Erythroblast (primary cell): ENCODE measurements at regions not wholly inside any gene's neighbourhood (a gene's known extent, or its start where the extent isn't known, plus 50 kb on each side); places are given as distances from the start of the nearest gene placed in this dataset.

ENCODE experiments used
- DNase-seq, 2 experiments: peaks; one replicate each; lab custom pipeline; 2025; lab: John Stamatoyannopoulos, UW
- GATA1 ChIP-seq: IDR thresholded peaks from 2 replicates; pipeline ENCODE4 v1.6.1; 2011; ENCODE audit warnings: low read depth, mild to moderate bottlenecking, control low read depth, low read length, moderate library complexity
- POLR2A ChIP-seq: IDR thresholded peaks from 2 replicates; pipeline ENCODE4 v1.6.1; 2011; ENCODE audit warnings: mild to moderate bottlenecking, low read length

DNA sequence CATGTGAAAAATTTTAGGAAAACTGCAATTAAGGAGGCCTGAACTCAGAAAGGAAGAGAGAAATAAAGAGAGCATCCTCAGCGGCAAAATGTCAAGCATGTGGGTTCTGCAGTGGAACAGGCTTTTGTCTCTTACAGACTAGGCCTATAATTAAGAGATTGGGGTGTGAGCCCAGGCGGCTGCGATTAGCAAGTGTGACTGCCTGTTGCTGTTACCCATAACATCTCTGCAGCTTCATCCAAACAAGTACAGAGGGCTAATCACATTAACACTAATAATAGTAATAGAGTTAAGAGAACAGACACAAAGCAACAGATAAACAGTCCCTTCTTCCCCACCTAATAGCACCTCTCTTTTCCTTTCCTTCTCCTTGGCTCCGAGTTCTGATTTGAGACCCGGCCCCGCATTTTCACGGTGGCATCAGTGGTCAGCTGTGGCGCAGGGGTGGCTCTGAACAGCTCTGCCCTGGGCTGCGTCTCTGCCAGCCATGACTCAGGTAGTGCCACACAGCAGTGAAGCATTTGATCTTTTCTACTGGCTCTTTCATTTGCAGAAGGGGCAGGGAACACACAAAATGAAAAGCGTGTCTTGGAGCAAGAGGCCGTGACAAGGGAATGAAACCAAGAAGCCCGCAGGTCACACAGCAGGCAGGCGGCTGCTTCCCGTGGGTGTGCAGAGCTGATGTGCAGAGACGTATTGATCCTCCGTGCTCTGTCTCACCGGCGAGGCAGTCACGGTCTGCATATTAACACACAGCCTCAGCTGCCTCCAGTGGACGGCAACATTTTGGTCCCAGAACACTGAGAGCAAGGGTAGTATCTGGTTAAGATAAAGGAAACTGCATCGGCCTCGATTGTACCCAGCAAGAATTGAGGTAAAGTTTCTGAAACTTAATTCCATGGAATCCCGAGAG is 103.1 kb downstream of the KLF6 start:
- TF ChIP-seq GATA1 = no peak
- no peak for TF ChIP-seq POLR2A
- DNase-seq = no peak

DNA sequence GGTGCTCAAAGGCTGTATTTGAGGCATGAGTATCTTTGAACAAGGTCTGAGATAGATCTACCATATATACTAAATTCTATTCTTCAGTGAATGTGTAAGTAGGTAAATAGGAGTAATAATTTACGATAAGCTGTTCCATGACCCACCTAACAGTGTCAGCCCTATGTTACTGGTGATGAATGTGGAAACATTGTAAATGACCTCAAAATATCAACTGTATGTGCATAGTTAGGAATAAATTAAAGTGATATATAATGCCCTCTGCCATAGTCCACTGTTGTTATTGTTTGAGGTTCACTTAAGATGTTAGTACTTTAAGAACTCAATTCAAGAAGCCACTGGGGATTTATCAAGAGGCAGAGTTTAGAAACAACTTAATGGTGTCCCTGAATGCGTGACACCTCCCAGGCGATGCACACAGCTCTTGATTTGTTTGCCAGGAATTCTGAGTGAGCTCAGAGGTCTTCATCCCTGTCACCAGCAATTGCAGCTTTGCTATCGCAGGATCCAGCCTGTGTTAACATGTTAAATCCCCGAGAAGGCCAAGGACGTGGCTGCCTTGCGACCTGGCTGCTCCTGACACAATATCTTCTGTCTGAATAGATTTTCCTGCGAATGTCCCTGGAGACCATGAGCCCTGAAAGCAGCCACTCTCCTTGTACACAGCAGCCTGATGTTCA is 104.9 kb downstream of the KLF6 start:
- no peak for DNase-seq
- no peak for TF ChIP-seq GATA1
- no peak for TF ChIP-seq POLR2A

DNA sequence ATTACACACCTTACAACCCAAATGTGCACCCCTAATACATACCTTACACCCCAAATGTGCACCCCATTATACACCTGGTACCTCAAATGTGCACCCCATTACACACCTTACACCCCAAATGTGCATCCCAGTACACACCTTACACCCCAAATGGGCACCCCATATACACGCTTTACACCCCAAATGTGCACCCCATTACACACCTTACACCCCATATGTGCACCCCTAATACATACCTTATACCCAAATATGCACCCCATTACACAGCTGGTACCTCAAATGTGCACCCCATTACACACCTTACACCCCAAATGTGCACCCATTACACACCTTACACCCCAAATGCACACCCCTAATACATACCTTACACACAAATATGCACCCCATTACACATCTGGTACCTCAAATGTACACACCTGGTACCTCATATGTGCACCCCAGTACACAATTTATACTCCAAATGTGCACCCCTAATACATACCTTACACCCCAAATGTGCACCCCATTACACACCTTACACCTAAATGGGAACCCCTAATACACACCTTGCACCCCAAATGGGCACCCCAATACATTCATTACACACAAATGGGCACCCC is 106.3 kb downstream of the KLF6 start:
- DNase-seq = no peak
- TF ChIP-seq GATA1 = no peak
- no peak for TF ChIP-seq POLR2A

DNA sequence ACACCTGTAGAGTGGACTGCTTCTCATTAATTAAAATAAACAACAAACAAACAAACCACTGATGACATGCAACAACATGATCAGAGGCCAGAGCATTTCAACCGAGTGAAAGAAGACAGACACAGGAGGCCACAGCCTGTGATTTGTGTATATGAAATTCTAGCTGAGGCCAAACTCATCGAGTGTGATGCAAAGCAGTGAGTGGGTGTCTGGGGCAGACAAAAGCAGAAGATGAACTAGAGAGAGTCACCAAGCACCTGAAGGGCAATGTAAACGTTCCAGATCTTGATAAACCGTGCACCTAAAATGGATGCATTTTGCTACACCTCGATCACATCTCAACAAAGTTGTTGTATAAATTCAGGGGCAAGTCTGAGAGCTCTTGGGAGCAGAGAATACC is 108.4 kb downstream of the KLF6 start:
- no peak for TF ChIP-seq POLR2A
- no peak for TF ChIP-seq GATA1
- DNase-seq = no peak

DNA sequence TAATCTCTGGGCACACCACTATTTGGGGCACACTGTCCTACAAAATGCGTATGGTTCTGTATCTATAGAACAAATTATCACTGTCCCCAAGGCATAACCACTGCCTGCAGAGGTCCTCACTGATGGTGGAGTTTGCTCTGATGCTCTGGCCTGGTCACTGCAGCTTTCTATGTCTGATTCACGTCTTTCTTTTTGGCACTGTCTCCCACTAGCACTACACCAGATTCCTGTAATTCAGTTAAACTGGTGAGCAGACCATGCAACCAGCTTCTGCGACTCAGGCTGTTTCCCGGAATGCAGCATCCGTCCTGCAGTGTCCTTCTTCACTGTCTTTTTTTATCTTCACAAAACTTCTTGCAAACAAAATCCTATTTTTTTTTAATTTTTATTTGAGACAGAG is 112.8 kb downstream of the KLF6 start:
- no peak for TF ChIP-seq GATA1
- no peak for TF ChIP-seq POLR2A
- DNase-seq = no peak

DNA sequence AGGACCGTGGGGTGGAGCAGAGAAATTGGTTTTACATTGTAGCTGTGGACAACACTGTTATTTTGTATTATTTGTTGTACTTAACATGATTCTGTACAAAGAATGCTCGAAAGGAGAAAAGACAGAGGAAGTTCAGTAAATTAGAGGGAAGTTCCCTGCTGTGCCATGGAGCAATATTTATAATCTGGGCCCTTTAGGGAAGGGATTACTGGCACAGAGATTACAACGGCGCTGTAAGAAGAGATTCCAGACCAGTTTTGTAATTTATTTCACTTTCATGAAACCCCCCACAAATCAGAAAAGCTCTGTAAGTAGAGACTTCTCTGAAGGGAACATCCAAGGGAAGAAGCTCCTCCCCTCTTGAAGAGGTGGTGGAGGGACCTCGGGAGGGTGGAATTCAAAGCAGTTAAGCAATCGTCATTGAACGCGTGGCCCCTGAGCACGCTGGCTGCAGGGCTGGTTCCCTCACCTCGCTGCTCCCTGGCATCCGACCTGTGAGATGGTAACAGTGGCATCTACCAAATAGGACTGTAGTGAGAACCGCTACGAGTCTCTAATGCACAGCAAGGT is 113.5 kb downstream of the KLF6 start:
- no peak for TF ChIP-seq POLR2A
- no peak for TF ChIP-seq GATA1
- DNase-seq = no peak

DNA sequence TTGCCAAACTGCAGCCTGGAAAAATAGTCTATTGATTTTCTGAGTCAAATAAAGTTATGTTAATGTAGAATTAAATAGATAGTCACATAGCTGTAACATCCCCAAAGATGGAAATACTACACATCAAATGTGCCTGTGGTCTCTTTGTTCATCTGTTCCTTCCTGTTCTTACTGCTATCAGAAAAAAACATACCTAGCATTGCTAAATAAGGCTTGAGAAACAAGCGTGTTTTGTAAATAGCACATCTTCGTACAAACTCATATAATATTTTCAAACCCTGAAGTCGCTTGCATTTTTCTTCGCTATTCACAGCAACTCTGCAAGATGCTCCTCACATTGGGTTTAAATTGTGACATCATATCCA is 116.1 kb downstream of the KLF6 start:
- TF ChIP-seq GATA1 (no peak), POLR2A (no peak)
- DNase-seq = no peak

DNA sequence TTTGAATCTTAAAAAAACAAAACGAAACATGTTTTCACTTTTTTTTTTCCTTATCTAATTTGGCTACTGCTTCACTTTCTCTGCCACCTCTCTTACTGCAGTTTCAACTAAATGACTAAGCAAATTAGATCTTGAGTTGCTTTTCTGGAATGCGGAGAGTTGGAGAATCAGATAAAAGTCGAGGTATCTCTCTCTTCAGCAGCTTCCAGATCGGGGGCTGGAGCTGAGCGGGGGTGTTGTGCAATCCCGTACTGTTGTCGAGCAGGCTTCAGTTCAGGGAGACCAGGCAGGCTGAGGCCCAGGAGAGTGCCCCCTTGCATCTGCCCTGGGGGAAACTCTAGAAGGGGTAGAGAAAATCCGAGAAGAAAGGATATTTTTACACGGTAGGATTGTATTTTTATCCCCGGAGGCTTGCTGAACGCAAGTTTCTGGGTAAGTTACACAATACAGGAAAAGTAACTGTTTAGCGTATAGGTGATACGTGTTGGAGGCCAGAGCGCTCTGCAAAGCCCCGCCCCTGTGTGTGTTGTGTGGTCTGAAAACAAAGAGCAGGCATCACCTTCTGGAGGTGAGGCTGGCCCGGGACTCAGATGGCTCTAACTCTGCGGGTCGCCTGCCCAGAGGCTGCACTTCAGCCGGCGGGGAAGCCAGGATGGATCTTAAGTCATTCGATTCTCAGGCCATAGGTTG is 116.6 kb downstream of the KLF6 start:
- no peak for TF ChIP-seq GATA1
- TF ChIP-seq POLR2A = no peak
- peak; percentile 75 to 76 for DNase-seq

DNA sequence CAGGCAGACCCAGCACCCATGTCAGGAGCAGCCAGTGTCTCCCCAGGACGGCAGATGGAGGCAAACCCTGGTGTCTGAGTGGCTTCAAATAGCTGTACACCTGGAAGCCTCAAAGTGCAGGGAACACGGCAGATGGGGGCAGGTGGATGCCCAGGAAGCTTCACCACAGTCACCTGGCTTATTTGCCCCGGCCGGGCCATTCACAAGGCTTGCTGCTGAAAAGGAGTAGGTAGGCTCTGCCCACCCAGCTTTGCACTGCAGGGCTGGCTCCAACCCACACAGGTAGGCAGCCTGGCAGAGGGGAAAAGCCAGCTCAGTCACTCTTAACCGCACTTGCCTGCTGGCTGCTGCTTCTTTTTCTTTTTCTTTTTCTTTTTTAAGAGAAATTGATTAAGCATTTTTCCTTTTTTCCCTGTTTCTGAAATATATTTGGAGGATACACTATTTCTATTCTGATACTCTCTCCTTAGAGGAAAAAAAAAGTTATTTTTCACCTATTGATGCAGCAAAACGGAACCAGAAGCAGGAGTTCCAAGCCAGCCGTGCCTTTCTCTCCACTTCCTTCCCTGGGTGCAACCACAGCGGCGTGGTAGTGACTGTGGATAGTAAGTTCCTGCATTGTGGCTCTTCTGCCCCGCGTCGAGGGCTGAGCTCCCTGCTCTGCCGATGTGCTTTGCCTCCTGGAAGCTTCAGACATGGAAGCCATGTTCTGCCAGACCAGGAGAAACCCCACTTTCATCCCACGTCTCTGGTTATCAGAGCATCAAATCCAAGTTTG is 118.3 kb downstream of the KLF6 start:
- peak in 1 of 2 experiments; percentile 7 for DNase-seq
- TF ChIP-seq GATA1 (no peak), POLR2A (no peak)

DNA sequence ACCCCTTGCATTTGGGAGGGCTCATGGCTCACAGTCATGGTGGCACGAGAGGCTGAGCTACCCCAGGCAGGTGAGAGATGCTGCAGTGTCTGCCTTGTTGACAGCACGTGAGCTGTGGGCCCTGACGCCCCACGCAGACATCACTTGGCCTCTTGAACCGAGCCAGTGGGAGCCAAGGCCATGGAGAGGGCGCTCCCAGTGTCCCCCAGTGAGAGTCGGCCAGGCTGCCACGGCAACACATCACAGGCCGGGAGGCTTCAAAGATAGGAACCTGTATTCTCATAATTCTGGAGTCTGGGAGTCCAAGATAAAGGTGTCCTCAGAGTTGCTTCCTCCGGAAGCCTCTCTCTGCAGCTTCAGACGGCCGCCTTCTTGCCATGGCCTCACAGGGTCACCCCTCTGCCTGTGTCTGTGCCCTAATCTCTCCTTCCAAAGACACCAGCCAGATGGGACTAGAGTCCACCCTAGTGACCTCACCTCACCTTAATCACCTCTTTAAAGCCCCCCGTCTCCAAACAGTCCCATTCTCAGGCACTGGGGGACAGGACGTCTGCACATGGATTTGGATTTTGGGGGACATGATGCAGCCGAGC is 119.6 kb downstream of the KLF6 start:
- DNase-seq = peak; percentile 69 to 84

DNA sequence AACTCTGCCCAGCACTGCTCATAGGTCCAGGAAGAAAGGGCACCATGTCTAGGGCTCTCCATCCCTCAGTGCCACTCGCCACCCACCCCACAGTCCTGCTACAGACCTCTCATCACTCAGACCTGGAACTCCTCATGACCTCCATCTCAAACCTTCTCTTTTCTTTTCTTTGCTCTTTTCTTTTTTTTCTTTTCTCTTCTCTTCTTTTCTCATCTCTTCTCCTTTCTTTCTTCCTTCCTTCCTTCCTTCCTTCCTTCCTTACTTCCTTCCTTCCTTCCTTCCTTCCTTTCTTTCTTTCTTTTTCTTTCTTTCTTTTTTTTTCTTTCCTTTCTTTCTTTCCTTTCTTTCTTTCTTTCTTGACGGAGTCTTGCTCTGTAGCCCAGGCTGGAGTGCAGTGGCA is 122.2 kb downstream of the KLF6 start:
- TF ChIP-seq GATA1 (no peak), POLR2A (no peak)
- DNase-seq = no peak

More for the DNA sequence above, 119.6 kb downstream of the KLF6 start:
- TF ChIP-seq GATA1 = no peak
- TF ChIP-seq POLR2A = no peak

DNA sequence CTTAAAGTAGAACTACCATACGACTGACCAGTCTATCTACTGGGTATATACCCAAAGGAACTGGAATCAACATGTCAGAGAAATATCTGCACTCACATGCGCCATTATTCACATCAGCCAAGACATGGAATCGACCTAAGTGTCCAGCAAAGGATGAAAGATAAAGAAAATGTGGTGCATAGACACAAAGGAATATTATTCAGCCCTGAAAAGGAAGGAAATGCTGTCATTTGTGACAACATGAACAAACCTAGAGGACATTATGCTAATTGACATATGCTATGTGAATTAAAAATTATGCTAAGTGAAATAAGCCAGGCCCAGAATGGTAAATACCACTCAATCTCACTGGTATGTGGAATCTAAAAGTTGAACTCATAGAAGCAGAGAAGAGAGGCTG is 123.7 kb downstream of the KLF6 start:
- TF ChIP-seq GATA1 = no peak
- no peak for DNase-seq
